Stimulated activated memory B cell treated with anti-CD40 and anti-IgM and Interleukin-4, amounts not matched to agents 10 μg/mL and 1 μg/mL and 100 μg/mL, for 72 hours (primary cell): ENCODE measurements at regions not wholly inside any gene's neighbourhood (a gene's known extent, or its start where the extent isn't known, plus 50 kb on each side); places are given as distances from the start of the nearest gene placed in this dataset.
"Not testable (repeated sequence)": the region's sequence is repeated elsewhere in the genome, so short reads cannot be mapped to it uniquely, and the experiment has no call there.

Experiments
- ATAC-seq: fragments of 150-1000 bp; cut with Tn5 transposase; 2 replicates; pipeline ENCODE4 v1.10.0; 2021
- H3K27ac Mint-ChIP-seq: one replicate; pipeline ENCODE4 v1.8.0; 2022; ENCODE audit warnings: mild to moderate bottlenecking, mixed read lengths
- H3K27me3 Mint-ChIP-seq: one replicate; pipeline ENCODE4 v1.8.0; 2022; ENCODE audit warnings: mixed read lengths
- H3K36me3 Mint-ChIP-seq: one replicate; pipeline ENCODE4 v1.8.0; 2022; ENCODE audit warnings: mixed read lengths
- H3K4me1 Mint-ChIP-seq: one replicate; pipeline ENCODE4 v1.8.0; 2022; ENCODE audit warnings: mixed read lengths
- H3K4me3 Mint-ChIP-seq: one replicate; pipeline ENCODE4 v1.8.0; 2022; ENCODE audit warnings: mild to moderate bottlenecking, moderate library complexity, mixed read lengths
- H3K9me3 Mint-ChIP-seq: one replicate; pipeline ENCODE4 v1.8.0; 2022; ENCODE audit warnings: mixed read lengths

- H3K4me3 Mint-ChIP-seq, result no peak overlapping the region
- ATAC-seq, result no peak
- no peak overlapping the region for H3K27ac Mint-ChIP-seq
- H3K4me1 Mint-ChIP-seq, result no peaks in the 10 kb centered on the region
- no peaks in the 10 kb centered on the region for H3K27me3 Mint-ChIP-seq
- no peaks in the 10 kb centered on the region for H3K36me3 Mint-ChIP-seq
- peaks cover 5% of the 10 kb centered on the region for H3K9me3 Mint-ChIP-seq
Measured at GRCh38 chr11:42890773-42891172, 421.0 kb upstream of the API5 start.

DNA sequence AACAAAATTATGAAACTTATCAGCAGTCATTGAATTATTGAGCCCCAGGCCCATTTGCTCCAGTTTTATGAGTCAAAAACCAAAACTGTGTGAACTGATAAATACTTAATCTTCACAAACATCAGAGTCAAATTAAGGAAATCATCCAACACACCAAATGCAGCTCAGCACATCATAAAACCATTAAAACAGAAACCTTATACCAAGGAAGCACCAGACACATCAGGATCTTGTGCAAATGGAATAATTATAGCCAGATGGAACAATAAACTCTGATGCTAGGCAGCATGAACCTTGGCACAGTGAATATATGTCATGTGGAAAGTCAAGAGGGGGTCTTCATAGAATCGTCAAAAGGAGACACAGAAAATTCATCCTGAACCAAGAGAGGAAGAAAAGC, 410.7 kb upstream of the API5 start:
- H3K27ac Mint-ChIP-seq, result no peak overlapping the region

DNA sequence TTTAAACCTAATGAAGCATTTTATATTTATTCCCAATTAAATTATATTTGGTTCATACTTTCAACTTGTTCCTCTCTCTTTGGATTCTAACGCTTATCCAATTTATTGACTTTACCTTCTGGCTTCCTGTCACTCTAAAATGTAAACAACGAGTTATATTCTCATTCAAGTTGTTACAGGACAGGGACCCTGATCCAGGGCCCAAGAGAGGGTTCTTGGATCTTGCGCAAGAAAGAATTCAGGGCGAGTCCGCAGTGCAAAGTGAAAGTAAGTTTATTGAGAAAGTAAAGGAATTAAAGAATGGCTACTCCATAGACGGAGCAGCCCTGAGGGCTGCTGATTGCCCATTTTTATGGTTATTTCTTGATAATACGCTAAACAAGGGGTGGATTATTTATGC, 405.6 kb upstream of the API5 start:
- Mint-ChIP-seq H3K9me3 (peaks cover 8% of the 10 kb centered on the region), H3K4me3 (no peak overlapping the region), H3K27me3 (no peaks in the 10 kb centered on the region), H3K4me1 (no peaks in the 10 kb centered on the region), H3K27ac (no peak overlapping the region), H3K36me3 (no peaks in the 10 kb centered on the region)
- no peak for ATAC-seq

More for the DNA sequence above, 410.7 kb upstream of the API5 start:
- H3K9me3 Mint-ChIP-seq, result no peaks in the 10 kb centered on the region
- H3K36me3 Mint-ChIP-seq, result no peaks in the 10 kb centered on the region
- no peak for ATAC-seq
- no peak overlapping the region for H3K4me3 Mint-ChIP-seq
- no peaks in the 10 kb centered on the region for H3K4me1 Mint-ChIP-seq
- H3K27me3 Mint-ChIP-seq, result no peaks in the 10 kb centered on the region

DNA sequence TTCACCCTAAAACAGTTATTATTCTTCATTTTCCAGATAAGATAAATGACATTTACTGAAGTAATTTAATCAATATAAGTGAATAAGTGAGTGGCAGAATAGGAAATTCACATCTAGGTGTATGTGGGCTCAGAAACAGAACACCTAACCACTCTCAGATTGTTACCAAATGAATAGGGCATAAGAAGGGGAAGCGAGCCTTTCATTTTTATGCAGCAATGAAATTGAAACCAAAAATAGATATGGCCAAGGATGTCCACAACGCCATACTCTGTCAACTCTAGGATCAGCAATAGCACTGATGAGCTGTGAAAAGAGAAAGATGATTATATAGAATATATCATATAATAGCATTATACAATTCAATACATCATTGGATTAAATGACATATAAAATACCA, 398.1 kb upstream of the API5 start:
- Mint-ChIP-seq H3K27ac (no peak overlapping the region), H3K36me3 (no peaks in the 10 kb centered on the region), H3K4me1 (no peaks in the 10 kb centered on the region), H3K9me3 (peaks cover 20% of the 10 kb centered on the region), H3K27me3 (no peaks in the 10 kb centered on the region), H3K4me3 (no peak overlapping the region)
- no peak for ATAC-seq

DNA sequence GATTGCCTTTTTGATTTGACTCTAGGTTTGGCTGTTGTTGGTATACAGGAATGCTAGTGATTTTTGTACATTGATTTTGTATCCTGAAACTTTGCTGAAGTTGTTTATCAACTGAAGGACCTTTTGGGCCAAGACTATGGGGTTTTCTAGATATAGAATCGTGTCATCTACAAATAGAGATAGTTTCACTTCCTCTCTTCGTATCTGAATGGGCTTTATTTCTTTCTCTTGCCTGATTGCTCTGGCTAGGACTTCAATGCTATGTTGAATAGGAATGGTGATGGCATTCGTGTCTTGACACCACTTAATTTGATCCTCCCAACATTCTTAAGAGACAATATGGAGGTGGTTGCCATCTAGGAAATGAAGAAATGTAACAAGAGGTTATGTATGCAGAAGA, 388.1 kb upstream of the API5 start:
- Mint-ChIP-seq H3K4me1 (no peaks in the 10 kb centered on the region), H3K36me3 (no peaks in the 10 kb centered on the region), H3K4me3 (no peak overlapping the region), H3K9me3 (peaks cover 7% of the 10 kb centered on the region), H3K27me3 (no peaks in the 10 kb centered on the region), H3K27ac (no peak overlapping the region)
- no peak for ATAC-seq

DNA sequence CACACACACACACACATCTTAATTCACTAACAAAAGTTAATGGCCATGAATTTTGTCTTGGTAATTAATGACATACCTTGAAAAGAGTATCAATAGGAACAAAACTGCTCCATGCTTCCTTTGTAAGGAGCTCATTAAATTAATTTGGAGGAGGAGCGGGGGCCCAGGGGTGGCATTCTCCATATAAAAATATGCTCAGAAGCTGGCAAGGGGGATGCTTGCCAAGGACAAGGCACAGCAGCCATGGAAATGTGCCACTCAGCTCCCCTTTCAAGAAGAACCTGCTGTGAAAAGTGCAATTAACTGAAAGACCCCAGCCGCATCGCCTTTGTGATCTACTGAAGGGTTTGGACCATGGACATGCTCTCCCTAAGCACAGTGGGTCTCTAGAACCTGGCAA, 385.9 kb upstream of the API5 start:
- ATAC-seq, result no peak
- no peaks in the 10 kb centered on the region for H3K4me1 Mint-ChIP-seq
- H3K36me3 Mint-ChIP-seq, result no peaks in the 10 kb centered on the region
- H3K4me3 Mint-ChIP-seq, result no peak overlapping the region
- peaks cover 7% of the 10 kb centered on the region for H3K9me3 Mint-ChIP-seq
- no peak overlapping the region for H3K27ac Mint-ChIP-seq
- no peaks in the 10 kb centered on the region for H3K27me3 Mint-ChIP-seq

DNA sequence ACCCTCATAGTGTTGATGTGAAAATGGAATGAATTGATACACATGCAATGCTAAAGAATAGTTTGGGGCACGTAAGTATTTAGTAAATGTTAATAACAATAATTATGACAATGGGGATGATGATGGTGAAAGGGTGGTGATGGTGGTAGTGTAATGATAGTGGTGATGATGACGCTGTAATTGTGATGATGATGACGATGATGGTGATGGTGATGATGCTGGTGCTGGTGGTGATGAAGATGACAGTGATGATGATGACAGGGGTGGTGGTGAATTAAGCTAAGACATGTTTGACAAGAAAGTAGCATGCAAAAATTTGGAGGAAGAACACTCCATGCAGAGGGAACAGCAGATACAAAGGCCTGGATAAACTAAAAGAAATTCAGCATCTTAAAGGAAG, 364.4 kb upstream of the API5 start:
- Mint-ChIP-seq H3K4me1 (no peaks in the 10 kb centered on the region), H3K27ac (no peak overlapping the region), H3K9me3 (peaks cover 4% of the 10 kb centered on the region), H3K4me3 (no peak overlapping the region), H3K27me3 (no peaks in the 10 kb centered on the region), H3K36me3 (no peaks in the 10 kb centered on the region)
- no peak for ATAC-seq

GRCh38 chr11:42949738-42950376, 361.9 kb upstream of the API5 start:
- H3K4me1 Mint-ChIP-seq, H3K27me3 Mint-ChIP-seq, H3K4me3 Mint-ChIP-seq, H3K9me3 Mint-ChIP-seq, ATAC-seq, H3K27ac Mint-ChIP-seq, H3K36me3 Mint-ChIP-seq: not testable (repeated sequence)

GRCh38 chr11:42951266-42951665, 360.5 kb upstream of the API5 start:
- Mint-ChIP-seq H3K4me1 (no peaks in the 10 kb centered on the region), H3K36me3 (no peaks in the 10 kb centered on the region)

GRCh38 chr11:42957831-42958230, 354.0 kb upstream of the API5 start:
- Mint-ChIP-seq H3K27ac (no peak overlapping the region), H3K4me1 (no peaks in the 10 kb centered on the region), H3K36me3 (no peaks in the 10 kb centered on the region), H3K27me3 (no peaks in the 10 kb centered on the region), H3K9me3 (peaks cover 3% of the 10 kb centered on the region), H3K4me3 (no peak overlapping the region)
- ATAC-seq, result no peak

More at GRCh38 chr11:42951266-42951665, 360.5 kb upstream of the API5 start:
- no peak for ATAC-seq
- Mint-ChIP-seq H3K27me3 (no peaks in the 10 kb centered on the region), H3K9me3 (peaks cover 4% of the 10 kb centered on the region), H3K27ac (no peak overlapping the region), H3K4me3 (no peak overlapping the region)

GRCh38 chr11:42958635-42959034, 353.2 kb upstream of the API5 start:
- Mint-ChIP-seq H3K4me1 (no peaks in the 10 kb centered on the region), H3K27ac (no peak overlapping the region), H3K4me3 (no peak overlapping the region), H3K27me3 (no peaks in the 10 kb centered on the region), H3K9me3 (peaks cover 3% of the 10 kb centered on the region), H3K36me3 (no peaks in the 10 kb centered on the region)
- no peak for ATAC-seq

GRCh38 chr11:42960521-42961088, 351.2 kb upstream of the API5 start:
- Mint-ChIP-seq H3K4me1 (no peaks in the 10 kb centered on the region), H3K27me3 (no peaks in the 10 kb centered on the region)
- ATAC-seq, result no peak

DNA sequence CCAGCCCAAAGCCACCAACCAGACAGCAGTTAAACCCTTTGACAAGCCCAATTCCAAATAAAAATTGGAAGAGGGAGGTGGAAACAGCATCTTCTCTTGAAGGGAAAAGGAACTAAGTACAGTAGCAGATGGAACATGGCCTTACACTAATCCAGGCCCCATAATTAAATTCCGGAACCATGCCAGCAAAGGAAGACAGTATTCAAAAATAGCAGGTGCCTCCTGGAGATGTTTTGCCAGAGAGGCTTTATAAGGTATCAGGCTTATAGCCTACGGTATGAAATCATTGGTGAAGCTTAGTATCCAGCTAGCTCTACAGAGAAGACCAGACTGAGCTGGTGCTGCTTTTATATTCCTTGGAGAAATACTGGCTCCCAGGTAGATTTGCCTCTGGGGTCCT, 344.1 kb upstream of the API5 start:
- no peaks in the 10 kb centered on the region for H3K36me3 Mint-ChIP-seq

More at GRCh38 chr11:42960521-42961088, 351.2 kb upstream of the API5 start:
- Mint-ChIP-seq H3K4me3 (no peak overlapping the region), H3K9me3 (peaks cover 5% of the 10 kb centered on the region), H3K36me3 (no peaks in the 10 kb centered on the region), H3K27ac (no peak overlapping the region)

DNA sequence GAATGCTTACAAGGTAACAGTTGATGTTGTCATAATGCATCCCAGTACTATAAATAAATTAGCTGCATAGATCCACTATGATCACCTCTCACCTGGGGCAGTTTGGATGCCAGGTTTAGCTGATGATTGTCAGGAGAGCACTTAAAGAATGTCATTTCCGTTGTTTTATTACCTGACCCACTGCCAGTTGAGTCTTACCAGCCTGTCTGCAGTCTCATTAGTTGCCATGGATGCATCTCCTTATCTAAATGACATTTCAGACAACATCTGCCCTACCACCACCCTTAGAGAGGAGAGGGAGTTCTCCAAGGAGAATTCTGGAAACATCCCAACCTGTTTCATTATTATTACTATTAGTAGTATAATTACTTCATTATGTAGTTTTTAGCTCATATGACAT, 339.1 kb upstream of the API5 start:
- Mint-ChIP-seq H3K27ac (no peak overlapping the region), H3K36me3 (no peaks in the 10 kb centered on the region), H3K9me3 (no peaks in the 10 kb centered on the region), H3K27me3 (no peaks in the 10 kb centered on the region), H3K4me3 (no peak overlapping the region), H3K4me1 (no peaks in the 10 kb centered on the region)
- ATAC-seq, result no peak

More for the DNA sequence above, 344.1 kb upstream of the API5 start:
- Mint-ChIP-seq H3K27ac (no peak overlapping the region), H3K4me1 (no peaks in the 10 kb centered on the region), H3K9me3 (peaks cover 2% of the 10 kb centered on the region), H3K4me3 (no peak overlapping the region), H3K27me3 (no peaks in the 10 kb centered on the region)
- no peak for ATAC-seq

DNA sequence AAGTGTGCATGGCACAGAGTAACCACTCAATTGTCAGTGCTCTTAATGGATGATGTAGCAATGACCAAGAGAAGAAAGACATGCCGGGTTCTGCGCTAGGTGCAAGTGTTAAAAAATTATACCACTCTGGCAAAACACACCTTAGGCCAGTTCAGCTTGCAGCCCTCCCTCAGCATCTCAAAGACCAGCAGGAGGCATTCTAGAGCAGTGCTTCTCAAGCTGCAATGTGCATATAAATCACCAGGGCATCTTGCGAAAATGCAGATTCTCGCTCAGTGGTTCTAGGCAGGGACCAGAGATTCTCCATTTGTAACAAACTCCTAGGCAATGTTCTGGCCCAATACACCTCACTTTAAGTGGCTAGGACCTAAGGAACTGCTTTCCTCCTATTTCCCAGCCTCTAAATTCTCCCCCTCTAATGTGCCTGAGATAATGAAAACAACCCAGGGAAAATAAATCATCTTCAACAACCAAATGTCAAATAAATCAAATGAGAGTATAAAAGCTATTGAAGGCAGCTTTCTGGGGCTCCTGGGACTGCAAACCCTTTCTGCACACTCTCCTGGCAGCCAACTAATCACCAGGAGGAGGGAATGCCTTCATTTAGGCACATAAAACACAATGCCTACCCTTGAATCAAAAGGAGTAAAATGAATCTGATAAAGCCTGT, 337.2 kb upstream of the API5 start:
- no peaks in the 10 kb centered on the region for H3K27me3 Mint-ChIP-seq
- H3K4me3 Mint-ChIP-seq, result no peak overlapping the region
- no peak for ATAC-seq
- H3K27ac Mint-ChIP-seq, result no peak overlapping the region
- no peaks in the 10 kb centered on the region for H3K4me1 Mint-ChIP-seq
- no peaks in the 10 kb centered on the region for H3K9me3 Mint-ChIP-seq
- H3K36me3 Mint-ChIP-seq, result no peaks in the 10 kb centered on the region

GRCh38 chr11:42975180-42975529, 336.6 kb upstream of the API5 start:
- Mint-ChIP-seq H3K4me1 (no peaks in the 10 kb centered on the region), H3K27ac (no peak overlapping the region), H3K36me3 (no peaks in the 10 kb centered on the region), H3K4me3 (no peak overlapping the region), H3K27me3 (no peaks in the 10 kb centered on the region), H3K9me3 (no peaks in the 10 kb centered on the region)
- no peak for ATAC-seq
